OCI-LY3 (cell line): ENCODE measurements at regions not wholly inside any gene's neighbourhood (a gene's known extent, or its start where the extent isn't known, plus 50 kb on each side); places are given as distances from the start of the nearest gene placed in this dataset.

Source experiments
- EZH2phosphoT487 ChIP-seq: fragments of 200-600 bp; shearing (Covaris generic); IDR thresholded peaks from 2 replicates; pipeline ENCODE4 v1.6.1; 2018; ENCODE audit warnings: antibody characterized with exemption, mixed run types, low read depth
- TF ChIP-seq, protein P1 (sequence below): fragments of 200-600, 300-600 bp; sonication (generic); IDR thresholded peaks from 2 replicates; pipeline ENCODE4 v1.5.1; 2014; ENCODE audit warnings: antibody characterized with exemption, low read length, low read depth

DNA sequence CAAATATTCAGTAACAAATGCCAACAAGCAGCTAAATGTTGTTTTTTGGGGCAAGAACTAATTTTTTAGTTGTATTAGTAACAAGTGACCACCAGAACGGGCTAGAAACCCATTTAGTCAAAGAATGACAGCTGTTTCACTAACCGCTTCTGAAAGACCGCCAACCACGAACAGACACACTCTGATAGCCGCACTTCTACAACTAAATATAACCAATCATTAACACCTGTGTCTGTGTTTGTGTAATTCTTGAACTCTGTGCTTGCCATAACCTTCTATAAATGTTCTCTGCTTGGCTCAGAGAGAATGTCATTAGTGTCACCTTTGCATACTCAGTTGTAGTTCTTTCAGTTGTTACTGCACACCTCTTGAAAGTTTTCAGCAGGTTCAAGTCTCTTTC lies 526.3 kb upstream of the LRRTM1 start:
- TF ChIP-seq, protein P1, sequence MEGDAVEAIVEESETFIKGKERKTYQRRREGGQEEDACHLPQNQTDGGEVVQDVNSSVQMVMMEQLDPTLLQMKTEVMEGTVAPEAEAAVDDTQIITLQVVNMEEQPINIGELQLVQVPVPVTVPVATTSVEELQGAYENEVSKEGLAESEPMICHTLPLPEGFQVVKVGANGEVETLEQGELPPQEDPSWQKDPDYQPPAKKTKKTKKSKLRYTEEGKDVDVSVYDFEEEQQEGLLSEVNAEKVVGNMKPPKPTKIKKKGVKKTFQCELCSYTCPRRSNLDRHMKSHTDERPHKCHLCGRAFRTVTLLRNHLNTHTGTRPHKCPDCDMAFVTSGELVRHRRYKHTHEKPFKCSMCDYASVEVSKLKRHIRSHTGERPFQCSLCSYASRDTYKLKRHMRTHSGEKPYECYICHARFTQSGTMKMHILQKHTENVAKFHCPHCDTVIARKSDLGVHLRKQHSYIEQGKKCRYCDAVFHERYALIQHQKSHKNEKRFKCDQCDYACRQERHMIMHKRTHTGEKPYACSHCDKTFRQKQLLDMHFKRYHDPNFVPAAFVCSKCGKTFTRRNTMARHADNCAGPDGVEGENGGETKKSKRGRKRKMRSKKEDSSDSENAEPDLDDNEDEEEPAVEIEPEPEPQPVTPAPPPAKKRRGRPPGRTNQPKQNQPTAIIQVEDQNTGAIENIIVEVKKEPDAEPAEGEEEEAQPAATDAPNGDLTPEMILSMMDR = no peak
- TF ChIP-seq EZH2phosphoT487 = no peak
